DMS53 (cell line): ENCODE measurements at regions not wholly inside any gene's neighbourhood (a gene's known extent, or its start where the extent isn't known, plus 50 kb on each side); places are given as distances from the start of the nearest gene placed in this dataset.
"Not testable (repeated sequence)": the region's sequence is repeated elsewhere in the genome, so short reads cannot be mapped to it uniquely, and the experiment has no call there.

Source experiments
- DNase-seq: peaks from one replicate; lab custom pipeline; 2025; lab: John Stamatoyannopoulos, UW

- no peak for DNase-seq
Measured at GRCh38 chrX:140065961-140066662, 100.8 kb upstream of the CXorf66 start.

DNA sequence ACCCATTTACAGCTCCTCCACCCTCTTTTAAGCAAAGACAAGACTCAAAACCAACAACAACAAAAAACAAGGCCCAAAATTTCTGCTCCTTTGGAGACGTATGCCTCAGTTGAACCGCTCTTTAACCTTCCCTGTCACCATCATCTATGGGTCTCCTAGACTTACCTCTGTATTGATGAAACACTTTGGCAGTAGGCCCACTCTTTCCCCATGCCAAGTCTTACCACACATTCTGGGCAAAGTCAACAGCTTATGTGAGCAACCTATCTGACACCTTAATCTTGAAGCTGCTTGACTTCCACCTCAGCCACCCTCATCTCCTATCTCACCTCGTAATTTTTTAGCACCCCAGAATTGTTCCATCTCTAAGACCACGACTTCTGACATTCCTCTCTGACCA lies 99.7 kb upstream of the CXorf66 start:
- no peak for DNase-seq

- peak; percentile 88 for DNase-seq
Measured at GRCh38 chrX:140057001-140057411, 91.7 kb upstream of the CXorf66 start.

- no peak for DNase-seq
Measured at GRCh38 chrX:140053846-140054245, 88.5 kb upstream of the CXorf66 start.

GRCh38 chrX:140050906-140051305 lies 85.6 kb upstream of the CXorf66 start:
- DNase-seq: peak; percentile 52

- DNase-seq: peak; percentile 23
Measured at GRCh38 chrX:140040386-140040785, 75.1 kb upstream of the CXorf66 start.

DNA sequence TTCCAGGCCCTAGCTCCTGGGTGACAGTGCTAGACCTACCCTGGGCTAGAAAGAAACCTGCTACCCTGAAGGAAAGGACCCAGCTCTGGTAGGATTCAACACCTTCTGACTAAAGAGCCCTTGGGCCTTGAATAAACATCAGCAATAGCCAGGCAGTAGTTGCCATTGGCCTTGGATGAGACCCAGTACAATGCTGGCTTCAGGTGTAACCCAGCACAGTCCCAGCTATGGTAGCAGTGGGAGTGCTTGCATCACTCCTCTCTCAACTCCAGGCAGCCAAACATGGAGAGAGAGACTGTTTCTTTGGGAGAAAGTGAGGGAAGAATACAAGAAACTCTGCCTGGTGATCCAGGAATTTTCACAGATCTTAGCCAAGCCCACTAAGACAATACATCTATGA lies 73.5 kb upstream of the CXorf66 start:
- DNase-seq: no peak

- DNase-seq: peak; percentile 45
Measured at GRCh38 chrX:140034916-140035315, 69.6 kb upstream of the CXorf66 start.

- DNase-seq: peak; percentile 4
Measured at GRCh38 chrX:140022482-140022881, 57.2 kb upstream of the CXorf66 start.

DNA sequence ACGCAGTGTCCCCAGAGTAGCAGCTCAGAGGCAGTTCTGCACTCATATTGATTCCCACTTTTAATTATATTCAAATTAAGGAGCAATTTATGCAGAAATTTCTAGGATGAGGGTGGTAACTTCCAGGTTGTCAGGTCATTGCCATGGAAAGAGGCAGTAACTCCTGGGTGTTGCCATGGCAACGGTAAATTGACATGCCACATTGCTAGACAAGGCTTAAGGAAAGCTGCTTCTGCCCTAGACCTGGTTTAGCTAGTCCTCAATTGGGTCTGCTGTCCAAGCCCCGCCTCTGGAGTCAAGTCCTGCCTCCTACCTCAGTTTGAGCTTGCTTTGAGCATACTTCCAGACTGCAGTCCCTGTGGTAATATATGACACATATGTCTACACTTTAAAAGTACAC lies 53.8 kb upstream of the CXorf66 start:
- not testable (repeated sequence) for DNase-seq
